ENCODE measurements at regions not wholly inside any gene's neighbourhood (a gene's known extent, or its start where the extent isn't known, plus 50 kb on each side); places are given as distances from the start of the nearest gene placed in this dataset.

GRCh38 chr2:193965263-193965662 lies 1691.8 kb upstream of the SLC39A10 start:
- Histone ChIP-seq H3K27ac (ENCODE audit: extremely low read depth, low read depth, low read length) (no peak overlapping the region), H3K4me1 (ENCODE audit: control insufficient read depth, insufficient read depth, low read length) (no peaks in the 10 kb centered on the region), H3K4me3 (ENCODE audit: low read depth, low read length) (no peak overlapping the region), H3K9me3 (ENCODE audit: control insufficient read depth, insufficient read depth, low read depth, low read length) (no peaks in the 10 kb centered on the region), H3K36me3 (ENCODE audit: control insufficient read depth in 2 of 2, insufficient read depth in 1 of 2, low read length in 2 of 2) (no peaks in the 10 kb centered on the region)
- TF ChIP-seq ZNF302 (tag by site-specific recombination; IDR thresholded peaks at IDR 0.05; ENCODE audit: low read depth) (no peak), ZNF48 (tag by site-specific recombination; IDR thresholded peaks at IDR 0.05) (no peak), ZNF530 (tag by site-specific recombination; IDR thresholded peaks at IDR 0.05; ENCODE audit: low read depth) (no peak)
- TF ChIP-seq, protein P1, sequence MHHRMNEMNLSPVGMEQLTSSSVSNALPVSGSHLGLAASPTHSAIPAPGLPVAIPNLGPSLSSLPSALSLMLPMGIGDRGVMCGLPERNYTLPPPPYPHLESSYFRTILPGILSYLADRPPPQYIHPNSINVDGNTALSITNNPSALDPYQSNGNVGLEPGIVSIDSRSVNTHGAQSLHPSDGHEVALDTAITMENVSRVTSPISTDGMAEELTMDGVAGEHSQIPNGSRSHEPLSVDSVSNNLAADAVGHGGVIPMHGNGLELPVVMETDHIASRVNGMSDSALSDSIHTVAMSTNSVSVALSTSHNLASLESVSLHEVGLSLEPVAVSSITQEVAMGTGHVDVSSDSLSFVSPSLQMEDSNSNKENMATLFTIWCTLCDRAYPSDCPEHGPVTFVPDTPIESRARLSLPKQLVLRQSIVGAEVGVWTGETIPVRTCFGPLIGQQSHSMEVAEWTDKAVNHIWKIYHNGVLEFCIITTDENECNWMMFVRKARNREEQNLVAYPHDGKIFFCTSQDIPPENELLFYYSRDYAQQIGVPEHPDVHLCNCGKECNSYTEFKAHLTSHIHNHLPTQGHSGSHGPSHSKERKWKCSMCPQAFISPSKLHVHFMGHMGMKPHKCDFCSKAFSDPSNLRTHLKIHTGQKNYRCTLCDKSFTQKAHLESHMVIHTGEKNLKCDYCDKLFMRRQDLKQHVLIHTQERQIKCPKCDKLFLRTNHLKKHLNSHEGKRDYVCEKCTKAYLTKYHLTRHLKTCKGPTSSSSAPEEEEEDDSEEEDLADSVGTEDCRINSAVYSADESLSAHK (tag by site-specific recombination; IDR thresholded peaks at IDR 0.05), result no peak
- CTCF ChIA-PET, result no interaction called here
- POLR2A ChIA-PET, result no interaction called here

DNA sequence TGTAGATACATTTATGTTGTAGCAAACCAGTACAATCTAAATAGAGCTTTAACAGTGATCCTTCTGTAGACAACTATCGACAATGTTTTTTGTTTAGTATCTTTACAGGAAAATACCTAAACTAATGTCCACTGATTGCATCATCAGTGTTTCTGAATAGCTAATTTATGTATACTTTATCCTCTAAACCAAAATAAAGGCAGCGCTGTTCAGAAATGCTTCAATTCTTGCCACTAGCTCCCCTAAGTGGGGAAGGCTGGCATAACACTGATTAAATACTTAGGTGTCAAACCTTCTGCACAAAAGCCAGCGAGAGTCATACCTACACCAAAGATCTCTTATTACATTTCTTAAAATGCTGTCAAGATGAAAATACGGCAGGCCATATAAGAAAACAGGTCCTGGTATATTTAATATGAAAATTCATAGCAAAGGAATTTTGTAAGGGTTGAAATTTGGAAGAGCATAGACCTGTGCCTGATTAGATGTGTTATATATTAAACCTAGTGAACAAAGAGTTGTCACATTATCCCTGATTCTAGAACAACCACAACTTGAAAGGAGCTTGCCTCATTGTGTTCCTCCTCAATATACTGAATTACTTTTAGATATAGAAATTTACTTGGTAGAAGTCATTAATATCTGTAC lies 1693.4 kb upstream of the SLC39A10 start:
- CTCF ChIA-PET, result interaction anchor here (0.7 to 1.9 kb wide), 4 partner anchors 9 to 1198 kb away, joined by 3 to 10 read pairs (median 6); no protein-coding TSS in a partner anchor

More for the DNA sequence above, 1693.4 kb upstream of the SLC39A10 start:
- Histone ChIP-seq H3K27ac (ENCODE audit: extremely low read depth, low read depth, low read length) (no peak overlapping the region), H3K4me3 (ENCODE audit: low read depth, low read length) (no peak overlapping the region), H3K9me3 (ENCODE audit: control insufficient read depth, insufficient read depth, low read depth, low read length) (no peaks in the 10 kb centered on the region), H3K36me3 (ENCODE audit: control insufficient read depth in 2 of 2, insufficient read depth in 1 of 2, low read length in 2 of 2) (no peaks in the 10 kb centered on the region), H3K4me1 (ENCODE audit: control insufficient read depth, insufficient read depth, low read length) (no peaks in the 10 kb centered on the region)
- POLR2A ChIA-PET, result no interaction called here
- TF ChIP-seq TCF7L2 (IDR thresholded peaks at IDR 0.05; ENCODE audit: borderline replicate concordance, low read depth, low read length), result no peak
- no peak for TF ChIP-seq ZNF571 (tag by site-specific recombination; IDR thresholded peaks at IDR 0.05)
- TF ChIP-seq, protein P2, sequence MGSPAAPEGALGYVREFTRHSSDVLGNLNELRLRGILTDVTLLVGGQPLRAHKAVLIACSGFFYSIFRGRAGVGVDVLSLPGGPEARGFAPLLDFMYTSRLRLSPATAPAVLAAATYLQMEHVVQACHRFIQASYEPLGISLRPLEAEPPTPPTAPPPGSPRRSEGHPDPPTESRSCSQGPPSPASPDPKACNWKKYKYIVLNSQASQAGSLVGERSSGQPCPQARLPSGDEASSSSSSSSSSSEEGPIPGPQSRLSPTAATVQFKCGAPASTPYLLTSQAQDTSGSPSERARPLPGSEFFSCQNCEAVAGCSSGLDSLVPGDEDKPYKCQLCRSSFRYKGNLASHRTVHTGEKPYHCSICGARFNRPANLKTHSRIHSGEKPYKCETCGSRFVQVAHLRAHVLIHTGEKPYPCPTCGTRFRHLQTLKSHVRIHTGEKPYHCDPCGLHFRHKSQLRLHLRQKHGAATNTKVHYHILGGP (tag by site-specific recombination; IDR thresholded peaks at IDR 0.05), result no peak
- peak; percentile 43 for TF ChIP-seq ZNF654 (tag by site-specific recombination; IDR thresholded peaks at IDR 0.05; ENCODE audit: low read depth)
- TF ChIP-seq ZBTB44 (tag by site-specific recombination; IDR thresholded peaks at IDR 0.05), result no peak
- no peak for TF ChIP-seq ZNF302 (tag by site-specific recombination; IDR thresholded peaks at IDR 0.05; ENCODE audit: low read depth)
- TF ChIP-seq, protein P3, sequence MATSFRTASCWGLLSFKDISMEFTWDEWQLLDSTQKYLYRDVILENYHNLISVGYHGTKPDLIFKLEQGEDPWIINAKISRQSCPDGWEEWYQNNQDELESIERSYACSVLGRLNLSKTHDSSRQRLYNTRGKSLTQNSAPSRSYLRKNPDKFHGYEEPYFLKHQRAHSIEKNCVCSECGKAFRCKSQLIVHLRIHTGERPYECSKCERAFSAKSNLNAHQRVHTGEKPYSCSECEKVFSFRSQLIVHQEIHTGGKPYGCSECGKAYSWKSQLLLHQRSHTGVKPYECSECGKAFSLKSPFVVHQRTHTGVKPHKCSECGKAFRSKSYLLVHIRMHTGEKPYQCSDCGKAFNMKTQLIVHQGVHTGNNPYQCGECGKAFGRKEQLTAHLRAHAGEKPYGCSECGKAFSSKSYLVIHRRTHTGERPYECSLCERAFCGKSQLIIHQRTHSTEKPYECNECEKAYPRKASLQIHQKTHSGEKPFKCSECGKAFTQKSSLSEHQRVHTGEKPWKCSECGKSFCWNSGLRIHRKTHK (tag by site-specific recombination; IDR thresholded peaks at IDR 0.05), result no peak
- no peak for TF ChIP-seq WT1 (tag by site-specific recombination; IDR thresholded peaks at IDR 0.05)
- no peak for TF ChIP-seq ZNF704 (tag by site-specific recombination; IDR thresholded peaks at IDR 0.05)
